ENCODE measurements at regions not wholly inside any gene's neighbourhood (a gene's known extent, or its start where the extent isn't known, plus 50 kb on each side); places are given as distances from the start of the nearest gene placed in this dataset.

GRCh38 chr9:87826331-87826730 lies 56.3 kb upstream of the SPATA31E1 start:
- no TSS peak for BruUV-seq (replicated peaks)
- no peaks in the 10 kb centered on the region for H3K9me3 ChIP-seq (ENCODE audit: low read depth, low read length, poor library complexity, severe bottlenecking)
- DNase-seq (ENCODE audit: low spot score): no peak
- no peaks in the 10 kb centered on the region for H3K4me1 ChIP-seq (ENCODE audit: insufficient read depth, low read length, poor library complexity, severe bottlenecking)
- intact Hi-C loops (cut with micrococcal nuclease; ENCODE audit: unreplicated experiment): no loop called here
- H3K4me3 ChIP-seq (ENCODE audit: low read depth, low read length, poor library complexity, severe bottlenecking): no peak overlapping the region
- ChIA-PET CTCF (no interaction called here), POLR2A (ENCODE audit: low non-redundant PET) (no interaction called here)
- no peaks in the 10 kb centered on the region for H3K36me3 ChIP-seq (ENCODE audit: insufficient read depth, low read length, poor library complexity, severe bottlenecking)
- H3K27ac ChIP-seq (ENCODE audit: low read depth, low read length, poor library complexity, severe bottlenecking): no peak overlapping the region
- H3K27me3 ChIP-seq (replicated peaks; ENCODE audit: insufficient read depth, low read depth, low read length, poor library complexity): no peaks in the 10 kb centered on the region
- TF ChIP-seq CTCF (conservative IDR thresholded peaks at IDR 0.05; ENCODE audit: low read depth, low read length): no peak

DNA sequence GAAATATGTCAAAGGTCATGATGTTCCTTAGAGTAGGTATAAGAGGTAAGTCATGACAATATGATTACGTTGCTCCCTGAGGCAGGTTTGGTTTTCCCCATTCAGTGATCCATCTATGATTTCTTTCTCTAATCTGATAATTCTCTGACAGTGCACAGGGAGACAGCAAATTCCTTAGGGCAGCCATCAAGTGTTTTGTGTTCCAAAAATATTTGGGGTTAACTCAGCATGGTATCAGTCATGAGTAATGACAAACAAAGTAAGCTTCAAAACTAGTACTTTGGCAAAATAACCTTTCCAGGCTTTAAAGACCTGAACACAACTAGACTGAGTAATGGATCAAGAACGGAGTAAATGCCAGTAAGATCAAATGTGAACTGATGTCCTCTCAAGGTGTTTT lies 55.3 kb upstream of the SPATA31E1 start:
- Histone ChIP-seq H3K4me3 (ENCODE audit: low read depth, low read length, poor library complexity, severe bottlenecking) (no peak overlapping the region), H3K4me1 (ENCODE audit: insufficient read depth, low read length, poor library complexity, severe bottlenecking) (no peaks in the 10 kb centered on the region), H3K36me3 (ENCODE audit: insufficient read depth, low read length, poor library complexity, severe bottlenecking) (no peaks in the 10 kb centered on the region), H3K27ac (ENCODE audit: low read depth, low read length, poor library complexity, severe bottlenecking) (no peak overlapping the region), H3K27me3 (replicated peaks; ENCODE audit: insufficient read depth, low read depth, low read length, poor library complexity) (no peaks in the 10 kb centered on the region), H3K9me3 (ENCODE audit: low read depth, low read length, poor library complexity, severe bottlenecking) (no peaks in the 10 kb centered on the region)
- intact Hi-C loops (cut with micrococcal nuclease; ENCODE audit: unreplicated experiment): no loop called here
- CTCF ChIA-PET: no interaction called here
- no peak for DNase-seq (ENCODE audit: low spot score)
- POLR2A ChIA-PET (ENCODE audit: low non-redundant PET): no interaction called here
- no TSS peak for BruUV-seq (replicated peaks)
- TF ChIP-seq CTCF (conservative IDR thresholded peaks at IDR 0.05; ENCODE audit: low read depth, low read length) (no peak), EZH2 (IDR thresholded peaks at IDR 0.05; ENCODE audit: borderline replicate concordance, low read depth, low read length, poor library complexity, severe bottlenecking) (no peak)

DNA sequence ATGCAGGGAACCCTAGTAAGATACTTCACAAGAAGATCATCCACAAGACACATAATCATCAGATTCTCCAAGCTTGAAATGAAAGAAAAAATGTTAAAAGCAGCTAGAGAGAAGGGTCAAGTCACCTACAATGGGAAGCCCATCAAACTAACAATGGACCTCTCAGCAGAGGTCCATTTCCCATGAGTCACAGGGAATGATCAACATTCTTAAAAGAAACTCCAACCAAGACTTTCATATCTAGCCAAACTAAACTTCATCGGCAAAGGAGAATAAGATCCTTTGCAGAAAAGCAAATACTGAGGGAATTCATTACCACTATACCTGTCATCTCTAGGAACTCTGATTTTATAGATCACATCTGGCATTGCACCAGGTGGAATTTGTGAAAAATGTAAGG lies 52.9 kb upstream of the SPATA31E1 start:
- H3K27me3 ChIP-seq (replicated peaks; ENCODE audit: insufficient read depth, low read depth, low read length, poor library complexity): no peaks in the 10 kb centered on the region
- H3K4me3 ChIP-seq (ENCODE audit: low read depth, low read length, poor library complexity, severe bottlenecking): no peak overlapping the region
- no peaks in the 10 kb centered on the region for H3K4me1 ChIP-seq (ENCODE audit: insufficient read depth, low read length, poor library complexity, severe bottlenecking)
- no peak for DNase-seq (ENCODE audit: low spot score)
- TF ChIP-seq CTCF (conservative IDR thresholded peaks at IDR 0.05; ENCODE audit: low read depth, low read length) (no peak), EZH2 (IDR thresholded peaks at IDR 0.05; ENCODE audit: borderline replicate concordance, low read depth, low read length, poor library complexity, severe bottlenecking) (no peak)
- intact Hi-C loops (cut with micrococcal nuclease; ENCODE audit: unreplicated experiment): no loop called here
- no peak overlapping the region for H3K27ac ChIP-seq (ENCODE audit: low read depth, low read length, poor library complexity, severe bottlenecking)
- H3K9me3 ChIP-seq (ENCODE audit: low read depth, low read length, poor library complexity, severe bottlenecking): no peaks in the 10 kb centered on the region
- H3K36me3 ChIP-seq (ENCODE audit: insufficient read depth, low read length, poor library complexity, severe bottlenecking): no peaks in the 10 kb centered on the region
- no TSS peak for BruUV-seq (replicated peaks)
- ChIA-PET CTCF (no interaction called here), POLR2A (ENCODE audit: low non-redundant PET) (no interaction called here)
